Activated T-cell treated with anti-CD3 and anti-CD28 coated beads, Interleukin-2, amount 50 U/mL, for 24 hours (primary cell): ENCODE measurements at regions not wholly inside any gene's neighbourhood (a gene's known extent, or its start where the extent isn't known, plus 50 kb on each side); places are given as distances from the start of the nearest gene placed in this dataset.

ENCODE experiments used
- DNase-seq: peaks from one replicate; pipeline ENCODE4 v3.0.0-alpha.2; 2020
- H3K27ac Mint-ChIP-seq: 2 replicates; pipeline ENCODE4 v1.8.0; 2020; ENCODE audit warnings: mild to moderate bottlenecking, mixed read lengths
- H3K27me3 Mint-ChIP-seq: 2 replicates; pipeline ENCODE4 v1.8.0; 2020; ENCODE audit warnings: mixed read lengths
- H3K36me3 Mint-ChIP-seq: 2 replicates; pipeline ENCODE4 v1.8.0; 2020; ENCODE audit warnings: low read depth, mixed read lengths
- H3K4me1 Mint-ChIP-seq: 2 replicates; pipeline ENCODE4 v1.8.0; 2020; ENCODE audit warnings: low read depth, mixed read lengths
- H3K4me3 Mint-ChIP-seq: 2 replicates; pipeline ENCODE4 v1.8.0; 2020; ENCODE audit warnings: mild to moderate bottlenecking, moderate library complexity, mixed read lengths
- H3K9me3 Mint-ChIP-seq: 2 replicates; pipeline ENCODE4 v1.8.0; 2020; ENCODE audit warnings: mixed read lengths

DNA sequence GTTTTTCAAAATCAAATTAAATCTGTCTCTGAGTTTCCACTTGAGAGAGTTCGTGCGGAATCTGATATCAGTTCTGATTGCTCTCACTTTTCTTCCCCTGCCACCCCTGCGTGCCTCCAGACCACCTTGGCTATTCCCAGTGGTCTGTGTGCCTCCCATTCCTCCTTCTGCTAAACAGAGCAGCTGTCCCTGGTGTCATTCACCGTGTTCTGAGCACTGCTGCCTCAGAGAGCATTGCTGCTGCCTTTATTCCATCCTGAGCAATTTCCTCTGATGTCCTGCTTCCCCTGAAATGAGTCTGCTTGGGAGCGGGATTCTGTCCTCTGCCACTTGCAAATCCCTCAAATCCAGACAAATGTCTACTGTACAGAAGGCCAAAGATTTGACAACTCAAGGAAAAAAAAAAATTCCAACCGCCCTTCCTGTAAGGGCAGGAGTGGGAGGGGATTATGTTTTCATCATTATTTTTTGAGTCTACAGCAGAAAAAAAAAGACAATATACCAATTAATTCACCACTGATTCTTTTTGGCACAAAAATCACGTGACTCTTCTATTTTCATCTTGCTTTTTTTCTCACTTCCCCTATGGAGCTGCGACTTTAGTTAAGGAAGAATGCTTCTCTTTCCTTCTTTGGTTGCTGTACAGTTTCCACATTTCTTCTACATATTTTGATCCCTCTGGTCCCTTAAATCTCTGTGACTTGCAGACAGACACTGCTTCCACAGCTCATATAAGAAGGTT lies 833.0 kb downstream of the EPHA7 start:
- H3K36me3 Mint-ChIP-seq = no peaks in the 10 kb centered on the region
- H3K27me3 Mint-ChIP-seq = no peaks in the 10 kb centered on the region
- H3K27ac Mint-ChIP-seq = no peak overlapping the region
- H3K4me1 Mint-ChIP-seq = no peaks in the 10 kb centered on the region
- no peak overlapping the region for H3K4me3 Mint-ChIP-seq
- DNase-seq = no peak
- peaks cover 5% of the 10 kb centered on the region for H3K9me3 Mint-ChIP-seq

DNA sequence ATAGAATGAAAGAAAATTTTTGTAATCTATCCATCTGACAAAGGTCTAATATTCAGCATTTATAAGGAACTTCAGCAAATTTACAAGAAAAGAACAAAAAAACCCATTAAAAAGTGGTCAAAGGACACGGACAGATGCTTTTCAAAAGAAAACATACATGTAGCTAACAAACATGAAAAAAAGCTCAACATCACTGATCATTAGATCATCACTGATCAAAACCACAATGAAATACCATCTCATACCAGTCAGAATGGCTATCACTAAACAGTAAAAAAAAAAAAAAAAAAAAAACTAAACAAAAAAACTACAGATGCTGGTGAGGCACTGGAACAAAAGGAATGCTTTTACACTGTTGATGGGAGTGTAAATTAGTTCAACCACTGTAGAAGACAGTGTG lies 837.1 kb downstream of the EPHA7 start:
- Mint-ChIP-seq H3K9me3 (peaks cover 16% of the 10 kb centered on the region), H3K36me3 (no peaks in the 10 kb centered on the region), H3K27ac (no peak overlapping the region), H3K27me3 (no peaks in the 10 kb centered on the region), H3K4me1 (no peaks in the 10 kb centered on the region), H3K4me3 (no peak overlapping the region)
- no peak for DNase-seq

DNA sequence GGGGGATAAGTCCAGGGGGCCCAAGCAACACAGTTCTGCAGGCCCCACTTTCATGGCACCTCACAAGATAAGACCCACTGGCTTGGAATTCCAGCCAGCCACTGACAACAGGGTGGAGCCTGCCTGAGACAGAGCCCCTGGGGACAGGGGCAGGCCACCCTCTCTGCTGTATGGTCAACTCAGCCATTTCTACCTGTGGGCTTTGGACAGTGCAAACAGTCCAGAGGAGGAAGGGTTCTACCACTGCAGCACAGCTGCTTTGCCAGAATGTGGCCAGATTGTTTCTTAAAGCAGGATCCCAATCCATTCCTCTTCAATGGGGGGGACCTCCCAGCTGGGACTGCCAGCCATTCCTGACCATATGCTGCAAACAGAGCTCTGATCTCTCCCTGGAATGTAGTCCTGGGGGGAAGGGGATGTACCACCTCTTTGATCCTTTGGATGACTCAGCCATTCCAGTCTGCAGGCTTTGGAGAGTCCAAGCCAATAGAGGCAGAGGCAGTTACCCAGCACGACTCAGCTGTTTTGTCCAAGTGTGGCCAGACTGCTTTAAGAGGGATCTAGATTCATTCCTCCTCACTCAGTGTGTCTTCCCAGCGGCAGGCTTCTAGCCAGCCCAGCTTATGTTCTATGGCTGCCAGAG lies 842.2 kb downstream of the EPHA7 start:
- Mint-ChIP-seq H3K27me3 (no peaks in the 10 kb centered on the region), H3K4me3 (no peak overlapping the region)

DNA sequence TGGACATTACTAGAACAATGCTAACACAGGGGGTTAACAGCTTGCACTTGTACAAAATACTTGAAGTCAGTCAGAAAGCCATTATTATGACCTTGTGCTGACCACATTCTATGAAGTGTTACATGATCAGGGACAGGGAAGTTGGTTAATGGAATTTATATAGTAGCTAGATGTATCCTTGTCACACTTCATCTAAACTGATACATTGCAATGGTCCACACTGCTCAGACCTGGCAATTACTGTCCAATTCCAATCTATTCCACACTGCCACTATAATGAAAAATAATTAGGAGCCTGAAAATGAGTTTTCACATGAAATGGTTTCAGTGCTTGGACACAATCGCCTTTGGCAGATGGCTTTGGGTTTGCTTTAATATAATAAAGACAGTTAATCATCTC lies 850.8 kb downstream of the EPHA7 start:
- H3K9me3 Mint-ChIP-seq = peaks cover 8% of the 10 kb centered on the region
- no peaks in the 10 kb centered on the region for H3K27me3 Mint-ChIP-seq
- H3K4me3 Mint-ChIP-seq = no peak overlapping the region
- no peaks in the 10 kb centered on the region for H3K4me1 Mint-ChIP-seq
- no peaks in the 10 kb centered on the region for H3K36me3 Mint-ChIP-seq
- H3K27ac Mint-ChIP-seq = no peak overlapping the region
- DNase-seq = no peak

More for the DNA sequence above, 842.2 kb downstream of the EPHA7 start:
- H3K4me1 Mint-ChIP-seq = no peaks in the 10 kb centered on the region
- DNase-seq = no peak
- peaks cover 21% of the 10 kb centered on the region for H3K9me3 Mint-ChIP-seq
- no peak overlapping the region for H3K27ac Mint-ChIP-seq
- H3K36me3 Mint-ChIP-seq = no peaks in the 10 kb centered on the region

DNA sequence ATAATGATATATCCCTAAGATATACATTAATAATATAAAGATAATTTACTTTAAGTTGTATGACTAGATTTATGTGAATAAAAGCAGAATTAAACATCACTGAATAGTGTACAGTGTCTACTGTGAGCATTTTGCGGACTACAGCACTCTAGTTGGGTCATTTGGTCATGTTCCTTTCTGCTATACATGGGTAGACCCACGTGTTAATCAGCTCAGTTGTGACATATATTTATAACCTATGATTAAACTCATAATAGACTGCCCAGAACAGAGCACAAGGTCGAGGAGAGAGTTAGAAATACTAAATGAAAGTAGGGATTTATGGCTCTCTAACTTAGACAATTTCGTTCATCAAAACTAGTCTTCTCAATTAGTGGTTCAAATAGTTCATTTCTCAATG lies 852.7 kb downstream of the EPHA7 start:
- no peaks in the 10 kb centered on the region for H3K4me1 Mint-ChIP-seq
- no peak overlapping the region for H3K27ac Mint-ChIP-seq
- H3K27me3 Mint-ChIP-seq = no peaks in the 10 kb centered on the region
- H3K9me3 Mint-ChIP-seq = peaks cover 11% of the 10 kb centered on the region
- no peak for DNase-seq
- no peaks in the 10 kb centered on the region for H3K36me3 Mint-ChIP-seq
- no peak overlapping the region for H3K4me3 Mint-ChIP-seq

DNA sequence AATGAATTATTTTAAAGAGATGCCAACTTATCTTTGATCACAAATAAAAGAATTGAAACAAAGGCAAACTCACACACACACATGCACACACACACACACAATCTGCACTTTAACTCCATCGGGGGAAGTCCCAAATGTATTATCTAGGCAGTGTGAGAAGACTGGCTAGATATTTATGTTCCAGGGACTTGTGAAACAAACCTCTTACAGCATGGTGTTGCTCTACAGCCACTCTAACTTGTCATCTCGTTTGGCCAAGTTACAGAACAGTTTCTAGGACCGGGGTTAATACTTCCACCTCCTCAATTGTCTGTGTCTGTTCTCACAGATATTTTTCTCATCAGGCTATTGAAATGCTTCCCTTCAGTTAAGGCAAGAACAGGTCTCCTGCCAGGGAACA lies 855.0 kb downstream of the EPHA7 start:
- H3K36me3 Mint-ChIP-seq = no peaks in the 10 kb centered on the region
- peaks cover 9% of the 10 kb centered on the region for H3K9me3 Mint-ChIP-seq
- DNase-seq = no peak
- no peaks in the 10 kb centered on the region for H3K27me3 Mint-ChIP-seq
- H3K4me3 Mint-ChIP-seq = no peak overlapping the region
- no peak overlapping the region for H3K27ac Mint-ChIP-seq
- no peaks in the 10 kb centered on the region for H3K4me1 Mint-ChIP-seq

DNA sequence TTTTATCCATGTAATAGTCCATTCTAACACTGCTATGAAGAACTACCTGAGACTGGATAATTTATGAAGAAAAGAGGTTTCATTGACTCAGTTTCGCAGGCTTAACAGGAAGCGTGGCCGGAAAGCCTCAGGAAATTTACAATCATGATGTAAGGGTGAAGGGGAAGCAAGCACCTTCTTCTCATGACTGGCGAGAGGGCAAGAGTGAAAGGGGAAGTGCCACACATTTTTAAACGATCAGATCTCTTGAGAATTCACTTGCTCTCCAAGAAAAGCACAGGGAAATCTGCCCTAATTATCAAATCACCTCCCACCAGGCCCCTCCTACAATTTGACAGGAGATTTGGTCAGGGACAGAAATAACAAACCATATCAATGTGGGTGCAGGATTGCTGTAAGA lies 859.7 kb downstream of the EPHA7 start:
- DNase-seq = no peak
- no peaks in the 10 kb centered on the region for H3K36me3 Mint-ChIP-seq
- H3K27ac Mint-ChIP-seq = no peak overlapping the region
- peaks cover 6% of the 10 kb centered on the region for H3K9me3 Mint-ChIP-seq
- no peaks in the 10 kb centered on the region for H3K27me3 Mint-ChIP-seq
- no peak overlapping the region for H3K4me3 Mint-ChIP-seq
- no peaks in the 10 kb centered on the region for H3K4me1 Mint-ChIP-seq

DNA sequence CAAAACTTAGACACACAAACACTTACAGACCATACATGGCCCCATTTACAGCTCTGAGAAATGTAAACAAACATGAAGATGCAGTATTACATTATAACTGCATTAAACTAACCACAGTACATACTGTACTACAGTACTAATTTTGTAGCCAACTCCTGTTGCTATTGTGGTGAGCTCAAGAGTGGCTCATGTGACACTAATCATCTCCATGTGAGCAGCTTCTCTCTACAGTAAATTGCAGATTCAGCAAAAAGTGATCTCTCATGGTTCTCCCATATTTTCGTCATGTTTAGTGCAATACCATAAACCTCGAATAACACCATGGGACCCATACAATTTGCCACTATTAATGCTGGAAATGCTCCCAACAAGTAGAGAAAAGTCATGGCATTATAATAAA lies 860.4 kb downstream of the EPHA7 start:
- Mint-ChIP-seq H3K27ac (no peak overlapping the region), H3K36me3 (no peaks in the 10 kb centered on the region), H3K9me3 (peaks cover 6% of the 10 kb centered on the region), H3K4me1 (no peaks in the 10 kb centered on the region), H3K4me3 (no peak overlapping the region), H3K27me3 (no peaks in the 10 kb centered on the region)
- no peak for DNase-seq

DNA sequence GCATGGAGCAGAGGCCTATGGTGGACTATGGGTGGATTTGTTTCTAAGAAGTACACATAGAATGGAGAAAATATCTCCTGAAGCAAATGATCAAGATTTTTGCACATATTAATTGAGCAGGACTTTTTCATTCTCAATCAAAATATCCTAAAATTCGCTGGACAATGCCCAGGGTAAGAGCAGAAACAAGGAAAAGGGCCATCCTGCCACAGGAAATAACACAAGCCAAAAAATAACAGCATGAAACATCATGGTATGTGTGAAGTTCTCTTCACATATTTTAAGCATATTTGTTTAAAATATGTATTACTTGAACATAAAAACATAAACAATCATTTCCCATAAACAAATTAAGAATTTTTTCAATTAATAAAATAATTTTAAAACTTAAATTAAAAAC lies 868.9 kb downstream of the EPHA7 start:
- H3K4me3 Mint-ChIP-seq = no peak overlapping the region
- no peak for DNase-seq
- no peak overlapping the region for H3K27ac Mint-ChIP-seq
- H3K36me3 Mint-ChIP-seq = no peaks in the 10 kb centered on the region
- peaks cover 3% of the 10 kb centered on the region for H3K9me3 Mint-ChIP-seq
- H3K27me3 Mint-ChIP-seq = no peaks in the 10 kb centered on the region
- no peaks in the 10 kb centered on the region for H3K4me1 Mint-ChIP-seq

DNA sequence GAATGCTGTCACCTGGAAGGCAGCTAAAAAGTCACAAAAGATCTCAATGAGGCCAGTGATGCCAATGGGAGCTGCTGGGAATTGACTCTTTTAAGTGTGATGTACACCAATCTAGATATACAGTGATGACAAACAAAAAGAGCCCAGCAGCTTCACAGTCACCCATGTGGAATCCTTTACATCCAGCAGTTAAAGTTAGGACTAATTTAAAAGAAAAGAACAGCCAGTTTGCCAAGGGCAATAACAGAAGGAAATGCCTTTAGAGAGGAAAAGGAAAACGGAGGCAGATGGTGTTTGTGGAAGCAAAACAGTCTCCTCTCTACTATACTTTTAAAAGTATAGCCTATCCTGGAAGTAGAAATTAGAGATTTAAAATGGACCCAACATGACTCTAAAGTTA lies 873.5 kb downstream of the EPHA7 start:
- peaks cover 3% of the 10 kb centered on the region for H3K9me3 Mint-ChIP-seq
- H3K4me1 Mint-ChIP-seq = no peaks in the 10 kb centered on the region
- no peaks in the 10 kb centered on the region for H3K36me3 Mint-ChIP-seq
- H3K4me3 Mint-ChIP-seq = no peak overlapping the region
- DNase-seq = no peak
- H3K27me3 Mint-ChIP-seq = no peaks in the 10 kb centered on the region
- no peak overlapping the region for H3K27ac Mint-ChIP-seq

DNA sequence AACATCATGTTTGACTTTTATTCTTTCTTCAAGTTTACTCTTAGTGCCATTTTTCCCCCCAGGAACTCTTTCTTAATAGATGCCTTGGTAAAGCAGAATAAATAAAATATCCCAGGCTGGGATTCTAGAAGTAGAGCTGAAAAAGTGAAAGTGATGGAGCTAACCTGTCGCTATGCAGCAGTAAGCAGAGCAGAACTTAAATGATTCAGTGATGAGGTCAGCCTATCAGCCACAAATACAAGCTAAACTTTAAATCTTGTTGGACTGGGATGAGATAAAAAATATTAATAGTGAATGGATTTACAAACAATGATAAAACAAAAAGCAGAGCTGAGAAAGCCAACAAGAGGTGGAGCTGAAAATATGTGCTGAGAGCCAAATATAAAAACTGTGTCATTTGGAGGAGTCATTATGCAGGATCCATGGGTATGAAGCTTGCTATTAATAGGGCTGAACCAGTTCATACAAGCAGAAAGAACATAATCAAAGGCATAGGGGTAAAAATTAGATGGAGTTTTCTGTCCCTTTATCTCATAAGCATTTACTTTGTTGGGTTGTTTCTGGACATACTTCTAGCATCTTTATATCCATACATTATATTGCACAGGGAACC lies 877.8 kb downstream of the EPHA7 start:
- Mint-ChIP-seq H3K27me3 (no peaks in the 10 kb centered on the region), H3K27ac (no peak overlapping the region), H3K4me1 (no peaks in the 10 kb centered on the region), H3K9me3 (no peaks in the 10 kb centered on the region), H3K4me3 (no peak overlapping the region), H3K36me3 (no peaks in the 10 kb centered on the region)
- no peak for DNase-seq

DNA sequence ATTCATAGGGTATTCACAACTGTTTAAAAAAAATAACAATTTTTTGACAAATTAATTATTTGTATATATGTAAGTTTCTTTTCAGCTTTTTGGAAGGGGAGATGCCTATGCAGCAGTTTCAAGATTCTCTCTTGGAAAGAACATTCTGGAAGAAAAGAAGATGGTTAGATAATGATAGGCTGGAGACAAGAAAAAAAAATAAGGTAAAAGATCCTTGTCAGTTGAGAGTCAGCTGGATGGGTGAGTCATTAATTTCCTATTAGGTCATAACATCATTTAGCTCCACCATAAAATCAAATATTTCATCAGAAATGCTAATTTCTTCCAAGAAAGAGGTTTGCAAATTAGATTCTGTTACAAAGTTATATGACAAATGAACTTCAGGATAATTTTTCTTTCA lies 880.4 kb downstream of the EPHA7 start:
- H3K9me3 Mint-ChIP-seq = peaks cover 2% of the 10 kb centered on the region
- no peak overlapping the region for H3K4me3 Mint-ChIP-seq
- no peak for DNase-seq
- no peaks in the 10 kb centered on the region for H3K27me3 Mint-ChIP-seq
- H3K36me3 Mint-ChIP-seq = no peaks in the 10 kb centered on the region
- no peak overlapping the region for H3K27ac Mint-ChIP-seq
- H3K4me1 Mint-ChIP-seq = no peaks in the 10 kb centered on the region

DNA sequence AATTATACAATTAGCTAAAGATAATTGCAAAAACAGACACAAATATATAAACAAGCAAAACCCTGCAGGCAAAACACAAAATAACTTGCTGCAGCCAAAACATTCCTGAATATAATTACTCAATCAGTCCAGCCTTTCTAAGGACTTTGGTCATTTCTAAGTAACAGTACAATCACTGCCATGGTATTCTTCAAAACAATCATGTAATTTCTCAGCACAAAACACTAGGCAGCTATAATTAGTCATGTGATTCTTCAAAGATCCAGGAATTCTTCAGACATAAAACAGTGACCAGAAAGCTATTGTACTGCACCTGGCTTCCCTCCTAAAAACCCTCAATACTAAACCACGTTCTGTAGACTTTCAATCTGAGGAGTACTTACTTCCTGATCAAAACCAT lies 881.1 kb downstream of the EPHA7 start:
- H3K4me1 Mint-ChIP-seq = no peaks in the 10 kb centered on the region
- no peaks in the 10 kb centered on the region for H3K36me3 Mint-ChIP-seq
- H3K27ac Mint-ChIP-seq = no peak overlapping the region
- DNase-seq = no peak
- no peak overlapping the region for H3K4me3 Mint-ChIP-seq
- no peaks in the 10 kb centered on the region for H3K27me3 Mint-ChIP-seq
- H3K9me3 Mint-ChIP-seq = peaks cover 2% of the 10 kb centered on the region

DNA sequence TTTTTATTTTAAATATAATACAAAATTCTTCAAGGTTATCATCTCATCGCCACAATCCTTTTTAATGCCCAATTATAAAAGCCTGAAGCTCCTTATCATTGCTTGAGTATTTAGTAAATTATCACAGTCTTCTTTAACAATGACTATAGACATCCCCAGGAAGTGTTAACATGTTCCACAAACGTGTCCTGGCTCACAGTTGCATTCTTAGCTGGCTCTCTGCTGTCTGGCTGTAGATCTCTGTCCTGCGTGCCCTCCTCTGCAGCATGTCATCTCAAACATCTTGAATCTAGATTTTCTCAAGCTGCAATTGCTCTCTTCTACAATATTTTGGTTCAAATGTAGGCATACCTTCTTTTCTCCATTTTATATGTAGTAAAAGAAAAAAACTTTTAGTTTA lies 885.2 kb downstream of the EPHA7 start:
- Mint-ChIP-seq H3K36me3 (no peaks in the 10 kb centered on the region), H3K4me1 (no peaks in the 10 kb centered on the region), H3K27me3 (no peaks in the 10 kb centered on the region), H3K9me3 (peaks cover 6% of the 10 kb centered on the region), H3K27ac (no peak overlapping the region), H3K4me3 (no peak overlapping the region)
- no peak for DNase-seq

DNA sequence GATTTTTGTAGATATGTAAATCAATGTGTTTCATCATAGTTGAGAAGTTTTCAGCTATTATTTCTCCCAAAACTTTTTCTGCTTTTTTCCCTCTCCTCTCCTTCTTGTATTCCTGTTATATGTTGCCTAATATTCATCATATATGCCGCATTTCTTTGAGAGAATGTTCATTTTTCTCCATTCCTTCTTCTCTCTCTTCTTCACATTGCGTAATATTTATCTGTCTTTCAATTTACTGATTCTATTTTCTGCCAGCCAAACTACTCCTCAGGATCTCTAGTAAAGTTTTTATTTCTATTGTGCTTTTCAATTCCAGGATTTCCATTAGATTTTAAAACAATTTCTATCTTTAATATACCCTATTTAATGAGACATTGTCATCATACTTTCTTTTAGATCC lies 896.8 kb downstream of the EPHA7 start:
- Mint-ChIP-seq H3K27me3 (no peaks in the 10 kb centered on the region), H3K4me3 (no peak overlapping the region), H3K4me1 (no peaks in the 10 kb centered on the region), H3K36me3 (no peaks in the 10 kb centered on the region), H3K9me3 (peaks cover 5% of the 10 kb centered on the region), H3K27ac (no peak overlapping the region)
- DNase-seq = no peak
